GM21515 (cell line): ENCODE measurements at regions not wholly inside any gene's neighbourhood (a gene's known extent, or its start where the extent isn't known, plus 50 kb on each side); places are given as distances from the start of the nearest gene placed in this dataset.

Experiments used
- ATAC-seq: cut with Tn5 transposase; IDR thresholded peaks from one replicate; pipeline ENCODE4 v1.9.1; 2021; ENCODE audit not compliant: unreplicated experiment

DNA sequence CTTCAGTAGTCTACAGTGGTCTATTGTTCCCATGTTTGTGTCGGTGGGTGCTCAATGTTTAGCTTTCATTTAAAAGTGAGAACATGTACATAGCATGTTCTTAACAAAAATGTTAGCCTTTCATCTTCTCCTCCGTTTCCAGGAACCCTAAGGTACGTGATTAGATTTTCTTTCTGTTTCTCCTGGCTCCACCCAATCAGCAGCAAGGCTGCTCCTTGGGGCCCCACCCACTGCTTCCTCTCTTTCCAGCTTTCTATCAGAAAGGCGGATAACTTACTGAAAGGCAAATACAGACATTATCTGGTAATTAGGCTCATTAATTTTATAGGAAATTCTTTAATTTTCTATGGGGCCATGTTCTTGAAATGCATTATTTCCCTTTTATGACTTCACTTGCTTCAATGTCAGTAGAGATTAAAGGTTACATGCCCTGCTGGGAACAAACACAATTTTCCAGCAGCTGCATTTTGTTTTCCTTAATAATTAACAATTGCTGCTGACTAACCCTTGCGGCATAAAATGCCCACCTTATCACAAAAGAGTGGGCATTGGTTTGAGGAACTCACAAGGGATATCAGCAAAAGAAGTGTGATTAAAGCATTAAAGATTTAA lies 324.9 kb upstream of the SNX7 start:
- ATAC-seq: no peak

DNA sequence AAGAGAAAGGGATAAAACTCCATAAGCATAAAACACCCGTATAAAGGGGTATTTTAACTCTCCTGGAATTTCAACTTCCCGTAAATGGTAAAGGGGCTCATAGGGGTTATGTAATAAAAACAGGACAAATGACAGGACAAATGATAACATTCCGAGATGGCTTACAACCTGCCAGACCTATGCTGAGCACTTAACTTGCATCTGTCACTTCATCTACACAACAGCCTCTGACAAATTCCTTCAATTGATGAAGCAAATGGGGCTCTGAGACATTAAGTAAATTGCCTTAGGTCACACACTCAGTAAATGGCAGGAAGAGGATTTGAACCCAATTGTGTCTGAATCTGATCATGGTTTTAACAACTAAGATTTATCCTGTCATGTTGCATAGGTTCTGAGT lies 327.6 kb upstream of the SNX7 start:
- no peak for ATAC-seq

DNA sequence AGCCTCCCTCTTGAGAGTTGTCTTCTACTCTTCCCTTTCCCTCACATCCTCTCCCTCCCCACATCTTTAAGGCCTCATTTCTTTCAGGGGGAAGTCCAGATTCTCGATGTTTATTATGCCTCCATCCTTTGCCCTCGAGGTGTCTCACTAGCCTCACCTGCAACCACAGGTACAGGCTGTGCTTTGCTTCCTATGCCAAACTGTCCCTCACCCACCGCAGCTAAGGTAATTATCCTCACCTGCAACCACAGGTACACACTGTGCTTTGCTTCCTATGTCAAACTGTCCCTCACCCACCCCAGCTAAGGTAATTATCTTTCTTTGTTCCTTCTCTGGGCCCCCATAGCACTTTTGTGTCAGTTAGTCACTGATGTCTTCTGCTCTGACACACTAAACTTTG lies 328.1 kb upstream of the SNX7 start:
- ATAC-seq: no peak

DNA sequence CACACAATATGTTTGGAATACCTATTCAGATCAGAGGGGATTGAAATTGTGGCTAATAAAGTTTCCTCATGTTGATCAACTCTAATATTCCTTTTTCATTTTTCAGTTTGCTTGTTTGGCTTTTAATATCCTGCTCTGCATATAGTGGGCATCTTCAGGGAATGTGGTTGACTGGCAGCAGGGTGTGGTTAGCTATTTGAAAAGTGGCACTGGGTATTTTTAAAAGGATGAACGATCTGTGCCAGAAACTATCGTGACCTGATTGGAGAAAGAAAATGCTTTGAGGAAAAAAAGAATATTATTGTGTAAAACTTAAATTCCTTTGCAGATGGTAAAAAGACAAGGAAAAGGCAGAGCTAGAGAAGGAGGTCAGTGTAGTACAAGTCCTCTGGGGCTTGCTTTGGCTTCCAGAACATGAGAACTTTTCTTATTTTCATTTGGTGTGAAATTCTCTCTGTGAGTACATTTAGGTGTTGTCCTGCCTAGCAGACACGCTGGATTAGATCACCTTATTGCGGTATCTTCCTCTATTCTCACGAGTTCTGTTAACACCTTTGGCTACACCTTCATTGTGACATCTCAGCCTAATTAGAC lies 329.7 kb upstream of the SNX7 start:
- no peak for ATAC-seq

DNA sequence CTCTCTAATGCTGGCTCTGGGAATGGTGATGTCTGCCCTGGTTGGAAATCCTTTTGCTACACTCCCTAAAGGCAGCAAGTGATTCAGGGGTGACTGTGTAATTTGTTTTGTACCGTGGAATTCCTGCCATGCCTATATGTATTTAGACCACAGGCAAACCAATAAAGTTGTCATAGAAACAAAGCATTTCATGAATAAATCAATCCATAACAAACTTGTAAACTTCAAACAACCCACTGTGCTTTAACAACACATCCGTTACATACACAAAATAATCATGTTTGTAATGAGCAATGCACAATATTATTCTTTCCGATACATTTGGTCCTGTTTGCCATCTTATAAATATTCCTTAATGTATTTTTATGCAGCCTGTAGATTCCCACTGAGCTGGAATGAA lies 330.3 kb upstream of the SNX7 start:
- no peak for ATAC-seq

DNA sequence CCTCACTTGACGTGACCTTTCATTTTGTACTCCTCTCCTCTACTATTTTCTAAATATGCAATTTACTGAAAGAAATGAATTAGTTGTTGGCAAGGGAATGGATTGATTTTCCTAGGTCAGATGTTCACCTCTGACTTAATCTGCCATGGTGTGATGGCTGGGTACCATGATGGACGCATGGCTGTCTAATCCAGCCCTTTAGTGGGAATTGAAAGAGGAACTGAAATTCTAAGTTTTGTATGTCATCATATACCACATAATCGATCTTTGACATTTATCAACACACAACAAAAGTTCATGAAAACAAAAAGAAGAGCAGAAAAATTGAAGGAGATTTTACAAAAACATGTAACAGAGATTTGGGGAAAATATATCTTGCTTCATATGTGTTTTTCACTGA lies 331.3 kb upstream of the SNX7 start:
- ATAC-seq: no peak

DNA sequence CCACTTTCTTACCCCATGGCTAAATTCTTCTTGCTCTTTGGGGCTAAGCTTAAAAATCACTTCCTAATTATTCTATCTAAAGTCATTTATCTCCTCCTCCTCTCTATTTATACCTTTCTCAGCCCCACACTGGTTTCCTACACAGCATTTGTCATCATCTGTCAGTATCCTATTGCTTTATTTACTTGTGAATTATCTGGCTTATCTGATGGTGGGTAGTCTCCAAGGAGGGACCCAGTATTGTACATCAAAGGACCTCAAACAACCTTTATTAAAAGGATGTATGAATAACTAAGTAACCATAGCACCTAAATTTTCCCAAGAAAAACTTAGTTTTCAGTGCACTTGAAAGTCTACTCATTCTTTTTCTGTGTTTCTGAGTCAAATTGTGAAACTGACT lies 332.7 kb upstream of the SNX7 start:
- no peak for ATAC-seq

DNA sequence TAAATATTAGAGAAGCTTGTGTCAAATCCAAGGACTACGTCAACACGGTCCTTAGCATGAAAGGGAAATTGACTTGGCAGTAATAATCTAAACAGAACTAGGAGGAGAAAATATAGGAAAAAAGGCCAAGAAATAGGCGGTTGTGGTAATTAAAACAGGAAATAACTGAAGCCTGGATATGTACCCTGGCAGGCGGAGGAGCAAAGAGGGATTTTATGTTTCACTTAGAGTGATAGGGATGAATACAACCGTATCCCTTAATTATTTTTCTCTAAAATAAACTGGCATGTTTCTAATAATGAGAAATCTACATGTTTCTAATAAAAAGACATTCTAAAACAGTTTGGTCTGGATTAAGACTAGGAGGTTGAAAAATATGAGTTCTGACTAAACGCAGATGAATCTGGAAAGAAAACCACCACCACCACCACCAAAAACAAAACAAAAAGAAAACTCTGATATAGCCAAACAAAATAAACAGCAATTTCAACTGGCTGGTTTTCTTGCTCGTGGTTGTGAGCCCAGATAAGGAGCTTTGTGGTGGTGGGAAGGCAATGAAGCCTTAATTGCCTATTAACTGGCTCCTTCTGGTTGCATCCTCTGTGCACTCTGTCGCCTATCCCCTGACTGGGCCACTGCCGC lies 334.2 kb upstream of the SNX7 start:
- no peak for ATAC-seq

DNA sequence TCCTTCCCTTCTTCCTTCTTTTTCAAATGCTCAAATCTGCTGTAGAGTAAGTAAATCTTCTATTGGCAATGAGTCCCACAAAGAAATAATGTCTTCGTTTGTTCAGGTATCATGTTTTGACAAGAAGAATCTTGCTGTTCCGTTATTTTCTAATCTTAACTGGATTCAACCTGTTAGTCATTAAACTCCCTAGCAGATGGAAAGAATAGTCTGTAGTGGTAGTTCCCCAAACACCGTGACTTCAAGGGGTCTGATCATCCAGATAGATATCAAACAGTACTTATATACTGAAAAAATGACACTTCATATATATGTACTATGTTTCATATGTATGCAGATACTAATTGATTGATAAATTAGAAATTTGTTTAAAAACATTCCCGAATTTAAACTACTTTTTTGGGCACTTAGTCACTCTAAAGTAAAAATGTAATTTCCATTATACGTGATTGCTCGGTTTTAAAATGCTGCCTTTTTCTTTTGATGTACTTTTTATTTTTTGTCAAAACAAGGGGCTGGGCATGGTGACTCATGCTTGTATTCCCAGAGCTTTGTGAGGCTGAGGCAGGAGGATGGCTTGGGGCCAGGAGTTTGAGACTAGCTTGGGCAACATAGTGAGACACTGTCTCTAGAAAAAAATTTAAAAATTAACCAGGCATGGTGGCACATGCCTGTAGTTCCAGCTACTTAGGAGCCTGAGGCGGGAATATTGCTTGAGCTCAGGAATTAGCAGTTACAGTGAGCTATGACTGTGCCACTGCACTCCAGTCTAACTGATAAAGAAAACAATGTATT lies 335.7 kb upstream of the SNX7 start:
- no peak for ATAC-seq

DNA sequence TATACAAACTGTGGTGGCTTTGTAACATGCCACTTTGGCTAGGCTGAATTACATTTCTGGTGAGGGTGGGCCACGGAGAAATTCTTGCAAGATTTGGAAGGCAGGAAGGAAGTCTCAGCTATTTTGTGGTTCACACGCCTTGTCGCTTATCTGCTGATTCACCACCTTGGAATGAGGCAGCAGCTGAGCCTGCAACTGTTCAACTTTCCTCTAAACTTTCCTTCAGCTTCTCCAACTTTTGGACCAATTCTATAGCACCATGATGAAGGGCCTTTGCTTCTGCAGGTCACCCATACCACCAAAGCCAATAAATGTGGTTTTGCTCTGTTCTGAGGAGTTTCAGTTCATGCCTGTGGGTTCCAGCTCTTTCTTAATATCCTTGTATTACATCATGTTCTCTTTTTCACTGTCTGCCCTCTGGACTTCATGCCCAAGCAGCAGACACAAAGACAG lies 337.6 kb upstream of the SNX7 start:
- ATAC-seq: no peak

DNA sequence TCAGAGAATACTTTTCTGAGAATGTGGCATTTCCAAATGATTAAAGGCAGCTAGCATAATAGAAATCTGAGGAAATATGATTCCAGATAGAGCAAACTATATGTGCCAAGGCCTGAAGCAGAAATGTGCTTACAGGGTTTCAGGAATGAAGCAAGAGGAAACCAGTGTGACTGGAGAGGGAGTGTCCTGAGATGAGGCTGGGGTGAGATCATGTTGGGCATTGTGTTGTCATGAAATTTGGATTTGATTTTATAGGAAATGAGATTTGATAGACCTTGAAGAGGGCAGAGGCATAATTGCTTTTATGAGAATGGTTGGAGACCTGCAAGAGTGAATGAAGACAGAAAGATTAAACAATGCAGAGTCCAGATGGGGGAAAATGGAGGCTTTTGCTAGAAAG lies 338.1 kb upstream of the SNX7 start:
- ATAC-seq: no peak

DNA sequence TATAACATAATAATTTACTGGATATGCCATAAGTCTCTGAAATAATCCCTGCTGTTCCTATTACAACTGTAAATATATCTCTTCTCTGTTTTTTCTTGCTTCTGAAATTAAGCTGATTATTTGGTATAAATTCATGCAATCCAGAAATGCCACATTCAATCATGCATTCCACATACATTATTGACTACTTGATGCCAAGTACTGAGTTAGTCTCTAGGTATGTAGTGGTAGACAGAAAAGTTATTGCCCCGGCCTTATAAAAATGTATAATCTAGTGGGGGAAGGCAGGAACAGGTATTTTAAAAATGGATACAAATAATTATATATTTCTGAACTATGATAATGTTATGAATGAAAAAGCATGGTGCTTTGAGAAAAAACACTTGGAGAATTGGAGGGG lies 338.6 kb upstream of the SNX7 start:
- ATAC-seq: no peak

DNA sequence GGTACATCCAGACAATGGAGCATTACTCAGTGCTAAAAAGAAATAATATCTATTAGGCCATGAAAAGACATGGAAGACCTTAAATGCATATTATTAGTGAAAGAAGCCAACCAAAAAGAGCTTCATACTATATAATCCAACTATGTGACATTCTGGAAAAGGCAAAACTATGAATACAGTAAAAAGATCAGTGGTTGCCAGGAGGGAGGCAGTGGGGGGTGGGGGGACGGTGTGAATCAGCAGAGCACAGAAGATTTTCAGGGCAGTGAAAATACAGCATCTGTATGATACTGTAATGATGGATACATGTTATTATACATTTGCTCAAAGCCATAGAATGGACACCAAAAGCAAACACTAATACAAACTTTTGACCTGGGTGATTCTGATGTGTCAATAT lies 339.4 kb upstream of the SNX7 start:
- ATAC-seq: no peak

DNA sequence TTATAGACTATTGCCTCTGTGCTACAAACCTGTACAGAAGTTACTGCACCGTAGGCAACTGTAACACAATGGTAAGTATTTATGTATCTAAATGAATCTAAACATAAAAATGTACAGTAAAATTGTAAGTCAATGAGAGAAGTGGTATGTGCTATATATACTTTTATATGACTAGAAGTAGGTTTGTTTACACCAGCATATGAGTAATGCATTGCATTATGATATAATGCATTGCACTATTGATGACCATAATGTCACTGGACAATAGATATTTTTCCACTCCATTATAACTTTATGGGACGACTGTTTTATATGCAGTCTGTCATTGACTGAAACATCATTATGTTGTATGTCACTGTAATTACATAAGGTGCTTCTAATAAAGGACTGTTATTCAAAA lies 340.3 kb upstream of the SNX7 start:
- ATAC-seq: no peak

DNA sequence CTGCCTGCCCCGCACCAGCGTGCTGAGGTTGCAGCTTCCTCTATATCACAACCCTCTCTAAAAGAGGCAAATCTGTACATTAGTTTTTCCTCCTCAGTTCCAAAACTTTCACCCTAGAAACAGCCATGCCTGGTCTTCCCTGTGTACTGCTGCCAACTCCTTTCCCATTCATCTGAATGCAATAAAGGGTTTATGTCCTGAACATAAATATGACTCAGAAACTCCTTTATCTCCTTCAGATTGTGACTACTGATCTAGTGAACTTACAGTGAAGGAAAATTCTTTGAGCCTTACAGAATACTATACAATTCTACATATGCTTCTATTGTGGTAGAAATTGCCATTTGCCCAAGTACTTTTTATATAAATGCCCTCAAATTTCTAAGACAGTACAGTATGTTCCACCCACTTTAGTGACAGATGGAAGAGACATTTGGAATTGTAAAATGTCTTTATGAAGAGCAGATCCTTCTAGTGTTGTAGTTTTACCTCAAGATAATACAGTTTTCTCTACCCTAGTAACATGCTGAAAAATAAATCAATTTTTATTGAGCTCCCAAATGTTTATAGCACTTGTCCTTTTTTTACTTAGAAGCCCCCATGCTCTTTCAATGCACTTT lies 345.1 kb upstream of the SNX7 start:
- no peak for ATAC-seq

DNA sequence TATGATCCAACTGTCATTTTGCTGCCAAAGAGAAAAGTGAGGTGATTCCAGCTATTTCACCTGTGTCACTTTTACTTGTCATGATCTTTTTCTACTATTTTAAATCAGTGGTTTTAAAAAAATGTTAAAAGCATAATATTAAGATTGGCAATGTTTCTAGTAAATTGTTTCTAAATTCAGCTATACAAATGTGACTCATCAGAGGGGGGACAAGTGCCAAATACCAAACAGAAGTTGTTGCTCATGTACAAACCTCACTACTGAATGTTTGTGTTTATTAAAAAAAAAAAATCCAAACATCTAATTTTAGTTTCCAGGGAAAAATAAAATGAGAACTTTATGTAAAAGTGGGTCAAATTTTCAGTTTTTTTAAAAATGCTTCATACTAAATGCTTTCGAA lies 346.2 kb upstream of the SNX7 start:
- no peak for ATAC-seq

DNA sequence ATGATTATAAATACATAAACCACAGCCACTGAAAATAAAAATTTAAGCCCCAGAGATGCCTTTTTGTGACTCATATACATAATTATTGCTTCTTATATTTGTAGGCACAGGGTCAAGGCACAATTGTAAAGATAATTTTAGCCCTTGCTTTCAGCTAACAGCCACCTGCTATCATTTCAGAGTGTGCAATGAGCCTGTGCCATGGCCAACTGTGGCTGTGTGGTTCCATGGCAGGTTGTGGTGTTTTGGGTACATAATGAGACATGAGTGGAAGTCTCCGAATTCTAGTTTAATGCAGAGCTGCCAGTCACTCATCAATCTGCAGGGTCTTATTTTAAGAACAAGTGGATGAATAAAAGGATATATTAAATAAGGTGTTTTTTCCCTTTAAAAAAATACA lies 346.9 kb upstream of the SNX7 start:
- ATAC-seq: no peak

DNA sequence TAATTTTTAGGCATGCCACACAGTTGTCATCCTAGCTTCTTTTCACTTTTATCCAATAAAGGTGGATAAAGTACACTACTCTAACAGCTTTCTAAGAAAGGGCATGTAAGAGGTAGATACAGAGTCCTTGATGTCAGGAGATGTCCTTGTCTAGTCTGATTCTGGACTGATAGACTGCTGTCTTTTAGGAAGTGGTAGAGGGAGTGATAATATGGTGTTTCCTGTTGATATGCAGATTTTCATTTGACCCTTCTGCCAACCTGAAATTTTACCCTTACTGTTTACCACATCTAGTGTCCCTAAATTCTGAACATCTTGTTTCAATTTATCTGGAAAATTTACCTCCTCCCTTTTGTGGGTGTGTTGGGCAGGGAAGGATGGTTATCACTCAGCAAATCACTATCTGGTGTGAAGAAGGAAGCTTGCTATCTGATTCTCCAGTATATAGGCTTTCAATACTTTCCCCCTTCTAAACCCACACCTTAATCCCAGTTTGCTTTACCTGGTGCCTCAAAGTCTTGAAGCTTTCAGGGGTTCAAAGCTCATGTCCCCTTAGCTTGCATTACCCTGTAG lies 354.9 kb upstream of the SNX7 start:
- no peak for ATAC-seq

DNA sequence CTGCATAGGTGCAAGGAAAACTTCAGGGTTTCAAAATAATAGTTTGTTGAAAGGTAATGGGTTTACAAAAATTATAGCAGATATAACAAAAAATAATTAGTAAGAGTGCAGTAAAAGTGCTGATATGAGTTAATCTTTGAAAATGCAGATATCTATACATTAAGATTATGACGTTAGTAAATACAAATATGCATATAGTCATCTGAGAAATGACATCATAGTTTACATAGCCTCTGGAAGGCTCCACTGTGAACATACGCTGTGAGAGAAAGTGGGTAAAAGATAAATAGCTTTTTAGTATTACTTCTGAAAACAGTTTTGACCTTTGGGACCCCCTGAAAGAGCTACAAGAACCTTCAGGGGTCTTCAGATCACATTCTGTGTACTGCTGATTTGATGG lies 356.2 kb upstream of the SNX7 start:
- ATAC-seq: no peak

DNA sequence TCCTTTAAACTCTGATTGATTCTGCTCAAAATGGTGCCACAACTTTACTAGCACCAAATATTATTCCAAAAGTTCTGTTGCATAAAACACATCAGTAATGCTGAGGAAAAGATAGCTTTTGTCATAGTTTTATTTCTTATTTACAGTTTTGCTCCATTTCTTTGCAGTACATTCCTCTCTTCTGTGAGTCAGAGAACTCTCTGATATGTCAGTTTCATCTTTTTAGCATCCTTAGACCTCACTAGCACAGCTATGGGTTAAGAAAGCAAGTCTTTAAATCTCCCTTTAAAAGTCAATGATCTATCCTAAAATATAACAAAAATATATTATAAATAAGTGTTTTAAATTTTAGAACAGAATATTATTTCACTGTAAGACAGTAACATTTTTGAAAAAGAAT lies 356.6 kb upstream of the SNX7 start:
- no peak for ATAC-seq

DNA sequence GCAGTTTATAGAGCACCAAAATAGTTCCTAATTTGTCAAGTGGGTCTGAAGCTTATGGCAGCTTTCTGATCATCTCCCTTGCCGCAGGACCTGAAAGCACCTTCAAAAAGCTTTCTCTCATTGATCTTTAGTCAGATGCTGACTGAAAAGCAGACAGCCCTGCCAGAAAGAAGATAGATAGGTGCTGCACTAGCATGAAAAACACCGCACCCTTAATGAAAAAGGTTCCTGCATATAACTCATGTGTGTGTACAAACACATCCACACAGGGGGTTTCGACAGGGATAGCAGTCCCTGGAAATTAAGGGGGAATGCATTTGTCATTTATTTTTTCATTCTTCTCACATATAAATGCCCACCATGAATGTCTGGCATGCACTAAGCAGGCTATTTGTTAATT lies 361.7 kb upstream of the SNX7 start:
- ATAC-seq: no peak
